HuH-7 (cell line): ENCODE measurements at regions not wholly inside any gene's neighbourhood (a gene's known extent, or its start where the extent isn't known, plus 50 kb on each side); places are given as distances from the start of the nearest gene placed in this dataset.
"Not testable (repeated sequence)": the region's sequence is repeated elsewhere in the genome, so short reads cannot be mapped to it uniquely, and the experiment has no call there.

Source experiments
- DNase-seq: peaks from one replicate; pipeline ENCODE4 v3.0.0; 2011; ENCODE audit warnings: low spot score

DNA sequence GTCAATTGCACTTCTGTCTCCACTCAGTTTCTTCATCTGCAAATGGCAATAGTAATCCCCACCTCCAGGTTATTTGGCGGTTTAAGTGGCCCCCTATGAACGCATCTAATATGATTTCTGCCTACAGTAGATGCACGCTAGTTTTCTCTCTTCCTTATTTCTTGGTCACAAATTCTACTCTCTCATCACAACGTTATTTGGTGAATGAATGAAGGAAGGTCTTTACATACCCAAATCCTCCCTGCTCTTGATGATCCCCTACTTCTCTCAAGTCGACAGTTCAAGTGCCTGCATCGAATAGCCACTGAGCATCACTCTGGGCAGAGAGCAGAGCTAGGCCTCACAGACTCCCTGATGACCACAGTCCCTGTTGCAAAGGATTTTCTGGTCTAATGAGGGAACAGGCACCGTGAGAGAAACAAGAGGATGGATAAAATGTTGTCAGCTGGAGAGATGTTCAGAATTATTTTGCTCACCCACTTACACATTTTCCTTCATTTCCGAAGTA is 181.2 kb upstream of the SMAD3 start:
- DNase-seq: no peak

DNA sequence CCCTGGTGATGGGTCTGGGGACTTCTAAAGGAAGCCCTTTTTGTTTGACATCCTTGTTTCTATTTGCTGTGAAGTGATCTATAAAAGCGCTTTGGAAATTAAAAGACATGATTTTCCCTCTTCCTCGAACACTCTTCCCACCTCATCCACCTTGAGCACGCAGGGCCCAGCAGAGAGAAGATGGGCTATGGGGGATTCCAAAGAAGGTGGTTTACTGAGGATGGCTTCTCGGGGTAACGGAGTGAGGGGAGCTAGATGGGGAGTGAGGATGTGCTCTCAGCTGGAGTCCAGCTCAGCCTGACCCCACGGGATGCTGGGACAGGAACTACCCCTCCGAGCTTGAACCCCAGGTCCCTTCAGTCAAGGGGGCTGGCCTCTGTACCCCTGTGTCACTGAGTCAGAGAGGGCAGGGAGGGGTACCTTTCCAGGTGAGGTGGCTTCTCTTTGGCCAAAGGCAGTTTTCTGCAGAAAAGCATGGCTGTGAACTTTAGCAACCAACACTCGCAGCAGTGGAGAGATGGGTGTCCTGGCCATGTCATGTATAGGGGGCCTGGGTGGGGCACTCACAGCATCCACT is 180.7 kb upstream of the SMAD3 start:
- DNase-seq: no peak

DNA sequence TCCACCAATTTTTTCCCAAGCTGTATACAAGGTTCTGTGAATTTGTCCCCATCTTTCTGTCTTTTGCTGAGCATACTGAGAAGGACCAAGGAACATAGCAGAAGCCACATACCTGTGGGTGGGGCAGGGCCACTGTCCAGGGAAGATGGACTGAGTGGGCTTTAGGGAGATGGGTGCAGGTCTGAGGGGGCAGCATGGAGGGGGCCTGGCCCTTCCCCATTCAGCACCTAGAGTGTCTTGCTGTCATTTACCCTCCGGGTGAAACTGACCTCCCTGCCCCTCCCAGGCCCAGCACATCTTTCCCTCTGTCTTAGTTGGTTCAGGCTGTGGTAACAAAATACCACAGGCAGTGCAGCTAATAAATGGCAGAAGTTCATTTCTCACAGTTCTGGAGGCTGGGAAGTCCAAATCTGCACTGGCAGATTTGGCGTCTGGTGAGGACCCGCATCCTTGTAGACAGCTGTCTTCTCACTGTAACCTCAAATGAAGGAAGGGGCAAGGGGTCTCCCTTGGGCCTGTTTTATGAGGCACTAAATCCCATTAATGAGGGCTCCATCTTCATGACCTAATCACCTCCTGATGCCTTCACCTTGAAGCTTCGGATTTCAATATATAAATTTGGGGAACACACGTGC is 180.0 kb upstream of the SMAD3 start:
- DNase-seq: no peak

DNA sequence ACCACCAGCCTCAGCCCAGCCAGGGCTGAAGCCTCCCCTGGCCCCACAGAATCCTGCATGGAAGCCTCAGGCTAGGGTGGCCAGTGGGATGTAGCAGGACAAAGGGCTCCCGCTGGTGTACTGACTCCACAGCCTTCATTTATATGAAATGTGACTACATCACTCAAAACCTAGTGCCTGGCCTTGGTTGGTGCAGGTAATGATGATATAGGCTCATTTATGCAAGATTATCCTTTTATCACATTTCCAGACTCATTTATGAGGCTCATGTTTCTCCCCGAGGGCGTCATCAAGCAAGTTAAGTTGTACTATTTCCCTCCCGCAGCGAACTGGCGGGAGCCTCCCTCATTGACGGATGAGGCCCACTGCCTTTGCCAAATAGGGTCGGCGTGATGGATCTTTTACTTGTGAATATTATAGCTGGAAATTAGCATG is 179.1 kb upstream of the SMAD3 start:
- no peak for DNase-seq

DNA sequence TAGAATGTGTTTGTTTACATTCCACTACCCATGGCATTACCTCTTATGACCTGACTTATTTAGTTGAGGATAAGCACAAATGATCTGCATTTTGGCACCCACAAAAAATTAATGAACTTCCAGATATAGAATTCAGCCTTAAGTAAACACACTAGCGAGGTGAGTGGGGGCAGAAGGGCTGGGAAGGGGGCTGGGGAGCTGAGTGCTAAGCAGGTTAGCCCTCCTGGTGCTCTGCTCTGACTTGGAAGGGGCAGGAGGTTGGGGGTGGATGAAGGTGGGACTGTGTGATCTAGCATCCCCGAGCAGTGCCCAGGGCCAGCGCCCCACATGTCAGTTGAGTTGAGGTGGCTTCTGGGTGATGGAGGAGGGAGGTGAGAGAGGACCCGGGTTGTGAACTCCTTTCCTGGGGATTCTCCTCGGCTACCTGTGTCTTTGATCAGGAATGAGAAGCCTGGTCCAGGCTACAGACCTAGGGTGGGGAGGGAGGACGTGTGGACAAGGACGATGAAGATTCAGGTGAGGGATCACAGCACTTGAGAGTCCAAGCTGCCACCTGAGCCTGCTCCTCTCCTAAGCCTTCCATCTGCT is 178.6 kb upstream of the SMAD3 start:
- no peak for DNase-seq

DNA sequence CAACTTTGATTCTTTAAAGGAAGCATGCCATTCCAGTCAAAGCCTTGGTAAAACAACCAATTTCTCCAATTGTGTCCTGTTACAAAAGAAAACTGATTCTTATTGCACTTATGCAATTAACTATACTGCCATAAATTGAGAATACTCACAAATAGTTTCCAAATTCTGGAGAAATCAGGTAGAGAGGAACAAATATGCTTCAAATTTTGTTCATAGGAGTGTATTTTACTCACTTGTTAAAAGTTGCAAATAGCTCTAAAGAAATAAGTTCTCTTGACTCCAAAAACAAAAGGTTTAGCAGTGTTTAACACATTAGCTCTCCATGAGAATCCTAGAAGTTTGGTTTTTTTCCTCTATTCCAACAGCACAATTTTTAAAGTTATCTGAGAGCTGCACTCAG is 176.1 kb upstream of the SMAD3 start:
- DNase-seq: not testable (repeated sequence)

DNA sequence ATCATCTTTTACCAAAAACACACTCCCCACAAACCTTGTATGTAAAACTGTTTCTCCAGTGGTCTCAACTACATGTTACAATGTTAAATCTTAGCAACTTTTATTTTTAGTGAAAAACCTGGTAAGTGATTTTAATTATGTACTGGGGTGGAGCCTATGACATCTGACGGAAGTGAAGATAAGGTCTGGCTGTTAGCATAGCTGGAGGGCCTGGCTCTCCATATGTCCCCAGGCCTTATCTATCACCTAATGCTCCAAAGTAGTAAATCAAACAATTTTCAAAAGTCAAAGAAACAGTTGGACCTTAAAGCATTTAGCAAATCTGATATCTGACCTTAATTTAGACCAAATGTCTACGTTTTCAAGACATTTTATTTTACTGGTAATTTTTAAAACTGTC is 173.6 kb upstream of the SMAD3 start:
- DNase-seq: no peak

DNA sequence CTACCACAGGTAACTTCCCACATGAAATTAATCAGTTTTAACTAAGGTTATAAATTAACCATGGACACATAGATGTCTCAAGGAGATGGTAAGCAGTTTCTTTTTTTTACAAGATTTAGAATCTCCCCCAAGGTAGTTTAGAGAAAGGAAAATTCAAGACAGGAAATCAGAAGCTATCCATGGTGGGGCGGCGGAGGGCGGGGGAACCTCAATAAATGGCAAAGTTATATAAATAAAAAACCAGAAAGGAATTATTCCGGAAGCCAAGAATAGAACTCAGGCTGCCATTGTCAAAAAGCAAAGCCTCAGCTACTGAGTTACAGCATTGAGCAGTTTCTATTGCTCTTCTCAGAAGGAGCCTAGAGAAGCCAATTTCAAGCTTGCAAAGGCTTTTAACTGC is 172.1 kb upstream of the SMAD3 start:
- no peak for DNase-seq

DNA sequence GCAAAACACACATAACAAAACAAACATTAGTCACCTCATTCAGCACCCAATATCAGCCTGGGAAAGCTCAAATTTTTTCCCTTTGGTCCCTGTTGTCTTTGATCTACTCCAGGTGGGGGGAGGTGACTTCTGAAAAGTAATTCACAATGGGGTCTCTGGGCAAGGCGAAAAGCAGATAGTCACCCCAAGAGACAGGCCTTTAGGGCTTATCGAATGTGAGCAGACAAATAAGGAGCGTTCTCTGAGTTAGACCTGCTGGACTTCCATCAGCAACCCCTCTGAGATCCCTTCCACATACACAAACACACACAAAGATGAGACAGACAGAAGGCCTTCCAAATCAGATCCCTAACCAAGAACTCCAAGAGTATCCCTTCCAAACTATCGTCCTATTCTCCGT is 171.0 kb upstream of the SMAD3 start:
- no peak for DNase-seq

DNA sequence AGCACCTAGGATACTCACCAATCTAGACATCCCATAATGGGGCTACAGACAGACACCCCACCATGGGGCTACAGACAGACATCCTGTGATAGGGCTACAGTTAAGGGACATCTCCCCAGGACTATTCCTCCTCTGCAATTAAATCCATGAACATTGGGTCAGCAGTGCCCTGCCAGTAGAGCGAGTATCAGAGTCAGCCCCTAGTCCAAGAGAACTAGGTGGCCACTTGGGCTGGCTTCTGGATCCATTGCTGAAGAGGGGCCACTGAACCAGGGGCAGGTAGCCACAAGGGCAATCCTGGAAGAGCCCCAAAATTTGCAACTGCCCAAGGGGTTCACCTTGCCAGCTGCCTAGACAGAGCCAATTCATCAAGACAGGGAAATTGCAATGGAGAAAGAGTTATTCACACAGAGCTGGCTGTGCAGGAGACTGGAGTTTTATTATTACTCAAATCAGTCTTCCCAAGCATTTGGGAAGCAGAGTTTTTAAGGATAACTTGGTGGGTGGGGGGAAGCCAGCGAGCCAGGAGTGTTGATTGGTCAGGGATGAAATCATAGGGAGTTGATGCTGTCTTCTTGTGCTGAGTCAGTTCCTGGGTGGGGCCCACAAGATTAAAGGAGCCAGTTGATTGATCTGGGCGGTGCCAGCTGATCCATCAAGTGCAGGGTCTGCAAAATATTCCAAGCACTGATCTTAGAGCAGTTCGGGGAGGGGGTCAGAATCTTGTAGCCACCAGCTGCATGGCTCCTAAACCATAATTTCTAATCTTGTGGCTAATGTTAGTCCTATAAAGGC is 170.2 kb upstream of the SMAD3 start:
- DNase-seq: no peak

DNA sequence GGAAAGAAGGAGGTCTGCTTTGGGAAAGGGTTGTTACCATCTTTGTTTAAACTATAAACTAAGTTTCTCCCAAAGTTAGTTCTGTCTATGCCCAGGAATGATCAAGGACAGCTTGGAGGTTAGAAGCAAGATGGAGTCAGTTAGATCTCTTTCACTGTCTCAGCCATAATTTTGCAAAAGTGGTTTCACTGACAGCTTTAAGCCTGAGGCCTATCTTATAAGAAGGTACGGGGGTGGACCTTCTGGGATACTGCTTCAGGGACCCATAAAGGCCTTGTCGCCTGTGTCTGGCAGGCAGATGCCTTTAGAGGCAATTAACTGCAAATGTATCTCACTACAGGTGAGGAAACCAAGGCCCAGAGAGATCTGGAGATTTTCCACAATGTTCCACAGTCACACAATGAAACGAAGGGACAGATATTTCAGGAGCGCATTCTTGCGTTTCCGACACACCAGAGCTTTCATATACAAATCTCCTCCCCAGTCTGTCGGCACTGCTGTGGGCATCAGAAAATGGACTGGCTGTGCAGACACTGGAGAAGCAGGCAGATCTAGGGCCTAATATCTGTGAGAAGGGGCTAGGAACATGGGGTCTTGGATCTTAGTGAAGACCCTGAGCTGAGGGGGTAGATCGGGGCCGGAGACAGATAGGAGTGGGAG is 169.5 kb upstream of the SMAD3 start:
- no peak for DNase-seq

DNA sequence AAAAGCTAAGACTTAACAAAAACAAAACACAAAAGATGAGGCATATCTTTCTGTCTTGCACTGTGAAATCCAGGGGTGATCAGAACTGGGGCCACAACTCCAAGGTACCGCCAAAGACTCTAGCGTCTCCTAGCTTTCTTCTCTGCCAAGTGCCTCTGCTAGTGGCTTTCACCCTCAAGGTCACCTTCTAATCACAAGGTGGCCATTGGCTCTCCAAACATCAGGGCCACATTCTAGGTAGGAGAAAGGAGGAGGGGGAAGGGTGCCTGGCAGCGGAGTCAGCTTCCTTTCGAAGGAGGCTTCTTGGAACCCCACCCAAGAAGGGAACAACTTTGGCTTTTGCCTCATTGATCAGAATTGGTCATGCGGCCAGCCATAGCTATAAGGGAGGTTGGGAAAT is 168.8 kb upstream of the SMAD3 start:
- no peak for DNase-seq

DNA sequence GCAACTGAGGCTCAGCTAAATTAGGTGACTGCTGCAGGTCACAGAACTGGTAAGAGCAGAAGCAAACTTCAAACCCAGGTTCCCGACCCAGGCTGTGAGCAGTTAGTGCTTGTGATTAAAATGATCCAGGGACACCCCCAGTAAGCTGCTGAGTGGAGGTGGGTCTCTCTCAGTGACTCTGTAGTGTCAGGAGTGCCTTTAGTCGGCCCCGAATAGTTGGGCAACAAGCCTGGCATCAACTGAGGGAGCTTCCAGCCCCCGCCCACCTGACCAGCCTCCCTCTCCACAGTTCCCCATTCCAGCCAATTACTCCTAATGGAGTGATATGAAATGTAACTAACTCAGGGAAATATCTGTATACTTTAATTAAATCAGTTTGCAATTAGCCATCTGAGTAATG is 168.0 kb upstream of the SMAD3 start:
- no peak for DNase-seq

DNA sequence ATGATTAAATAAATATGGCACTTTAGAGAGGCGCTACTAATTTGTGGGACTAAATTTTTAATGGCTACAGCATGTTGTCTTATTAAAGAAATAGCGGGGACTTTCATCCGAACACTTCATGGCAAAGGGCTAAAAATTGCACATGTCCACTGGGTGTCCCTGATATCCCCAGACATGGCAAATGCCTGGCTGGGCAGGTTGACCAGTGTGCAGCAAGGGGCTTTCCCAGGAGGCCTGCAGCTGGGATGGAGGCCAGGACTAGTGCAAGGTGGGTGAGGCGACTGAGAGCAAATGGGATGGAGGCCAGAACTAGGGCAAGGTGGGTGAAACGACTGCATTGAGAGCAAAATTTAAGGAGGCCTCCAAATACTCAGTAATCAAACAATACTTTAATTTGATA is 167.4 kb upstream of the SMAD3 start:
- no peak for DNase-seq

DNA sequence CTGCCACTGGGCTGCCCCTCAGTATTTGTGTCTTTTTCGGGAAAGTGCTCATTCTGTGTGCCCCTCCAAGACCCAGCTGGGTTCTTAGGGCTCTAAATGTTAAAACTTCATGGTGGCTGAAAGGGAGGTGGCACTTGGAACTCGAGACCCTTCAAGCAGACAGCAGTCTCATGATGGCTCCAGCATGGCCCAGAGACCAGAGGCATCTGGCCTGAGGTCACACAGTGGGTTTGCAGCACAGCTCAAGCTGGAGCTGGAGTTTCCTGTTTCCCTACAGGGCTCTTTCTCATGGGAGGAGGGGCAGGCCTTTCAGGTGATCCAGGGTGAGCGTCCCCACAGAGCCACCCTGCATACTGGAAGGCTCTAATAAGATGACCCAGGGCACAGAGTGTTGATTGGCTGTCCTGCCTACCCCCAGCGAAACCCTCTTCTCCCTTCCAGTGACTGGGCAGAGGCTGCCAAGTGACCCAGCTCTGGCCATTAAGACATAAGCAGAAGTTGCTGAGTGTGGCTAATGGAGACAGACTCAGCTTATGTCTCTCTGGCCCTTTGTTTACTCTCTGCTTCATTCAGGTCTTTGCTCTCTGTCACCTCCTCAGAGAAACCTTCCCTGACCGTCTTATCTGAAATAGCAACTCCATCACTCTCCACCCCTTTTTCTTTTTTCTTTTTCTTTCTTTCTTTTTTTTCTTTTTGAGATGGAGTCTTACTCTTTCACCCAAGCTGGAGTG is 166.6 kb upstream of the SMAD3 start:
- DNase-seq: no peak

DNA sequence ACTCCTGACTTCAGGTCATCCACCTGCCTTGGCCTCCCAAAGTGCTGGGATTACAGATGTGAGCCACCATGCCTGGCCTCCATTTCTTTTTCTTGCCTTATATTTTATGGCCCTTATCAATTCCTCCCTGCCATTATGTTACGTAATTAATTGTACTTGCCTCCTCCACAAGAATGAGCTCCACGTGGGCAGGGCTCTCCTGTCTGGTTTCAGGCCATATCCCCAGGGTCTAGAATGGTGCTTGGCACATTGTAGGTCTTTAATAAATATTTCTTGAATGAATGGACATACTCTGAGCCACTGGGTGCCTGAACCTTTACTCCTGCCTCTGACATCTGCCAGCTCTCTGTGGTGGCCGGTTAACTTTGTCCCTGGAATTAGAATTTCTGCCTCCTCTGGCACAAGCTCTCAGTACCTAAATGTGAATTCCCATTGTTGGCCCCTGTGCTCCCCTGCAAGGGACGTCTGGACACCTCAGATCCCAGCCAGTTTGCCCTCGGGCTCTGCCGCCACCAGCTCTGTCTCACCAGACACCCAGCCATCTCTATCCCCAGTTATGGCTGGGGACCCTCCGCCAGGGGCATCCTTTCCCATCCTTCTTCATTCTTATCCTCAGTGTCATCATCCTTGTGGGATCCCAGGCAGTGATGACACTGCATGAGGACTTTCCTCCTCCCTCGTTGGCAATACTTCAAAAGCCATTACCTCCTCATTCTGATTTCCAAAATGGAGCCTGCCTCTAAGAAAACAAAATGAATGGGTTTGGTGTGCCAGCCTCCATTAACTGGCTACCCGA is 165.6 kb upstream of the SMAD3 start:
- no peak for DNase-seq

DNA sequence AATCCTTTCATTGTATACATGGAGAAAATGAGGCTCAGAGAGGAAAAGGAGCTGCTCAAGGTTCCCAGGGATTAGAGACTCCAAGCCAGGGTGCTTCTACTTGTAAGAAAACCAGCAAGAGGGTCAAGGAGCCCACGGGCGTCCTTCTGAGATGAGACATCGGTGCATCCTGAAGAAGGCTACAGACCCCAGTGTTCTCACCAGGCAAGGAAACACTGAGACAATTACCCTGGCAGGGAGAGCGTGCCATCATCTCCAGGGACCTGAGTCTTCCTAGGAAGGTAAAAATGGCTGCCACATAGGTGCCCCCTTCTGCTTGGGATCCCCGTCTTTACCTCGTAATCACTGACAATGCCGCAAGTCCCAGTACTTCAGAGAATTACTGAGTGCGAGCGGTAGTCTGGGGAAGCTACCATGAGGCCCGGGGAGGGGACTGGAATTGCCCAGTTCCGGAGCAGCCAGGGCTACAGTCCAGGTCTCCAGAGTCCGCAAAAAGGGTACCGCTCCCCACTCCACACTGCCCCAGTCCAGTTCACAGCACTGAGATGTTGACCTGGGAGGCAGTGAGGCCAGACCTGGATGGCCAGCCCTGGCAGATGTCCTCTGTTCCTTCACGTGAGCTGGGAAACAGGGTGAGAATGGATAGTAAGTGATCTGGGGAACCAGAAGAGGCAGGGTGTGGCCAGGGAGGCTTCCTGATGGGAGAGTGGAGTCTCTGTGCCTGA is 164.7 kb upstream of the SMAD3 start:
- no peak for DNase-seq

DNA sequence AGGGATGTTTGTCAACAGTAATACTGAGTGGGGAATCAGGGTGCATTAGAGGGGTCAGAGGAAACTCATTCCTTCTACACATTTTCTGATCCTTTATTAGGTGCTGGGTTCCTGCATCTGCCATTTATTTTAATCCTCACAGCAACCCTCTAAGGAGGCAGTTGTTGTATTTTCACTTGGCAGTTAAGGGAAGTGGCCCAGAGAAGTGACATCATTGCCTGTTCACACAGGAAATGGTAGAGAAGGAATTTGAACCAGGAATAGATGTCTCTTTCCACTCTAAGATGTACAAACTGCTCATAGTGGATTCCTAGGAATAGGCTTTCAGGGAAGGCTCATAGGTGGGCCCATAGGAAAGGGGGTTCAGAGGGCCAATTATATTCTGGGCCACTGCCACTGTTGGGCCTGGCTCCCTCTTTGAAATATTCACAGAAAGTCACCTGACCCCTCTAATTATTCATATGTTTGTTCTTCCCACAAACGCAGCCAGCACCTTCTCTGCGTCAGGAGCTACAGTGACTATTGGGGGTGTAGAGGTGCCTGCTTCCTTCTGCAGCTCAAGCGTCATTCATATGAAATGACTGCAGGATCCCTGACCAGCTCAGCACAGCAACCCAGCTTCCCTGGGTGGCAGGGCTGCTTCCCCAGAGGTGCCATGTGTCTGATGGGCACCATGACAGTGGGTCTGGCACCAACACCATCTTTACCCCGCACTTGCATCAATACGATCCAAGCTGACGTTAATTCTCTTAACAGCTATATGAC is 163.9 kb upstream of the SMAD3 start:
- no peak for DNase-seq

DNA sequence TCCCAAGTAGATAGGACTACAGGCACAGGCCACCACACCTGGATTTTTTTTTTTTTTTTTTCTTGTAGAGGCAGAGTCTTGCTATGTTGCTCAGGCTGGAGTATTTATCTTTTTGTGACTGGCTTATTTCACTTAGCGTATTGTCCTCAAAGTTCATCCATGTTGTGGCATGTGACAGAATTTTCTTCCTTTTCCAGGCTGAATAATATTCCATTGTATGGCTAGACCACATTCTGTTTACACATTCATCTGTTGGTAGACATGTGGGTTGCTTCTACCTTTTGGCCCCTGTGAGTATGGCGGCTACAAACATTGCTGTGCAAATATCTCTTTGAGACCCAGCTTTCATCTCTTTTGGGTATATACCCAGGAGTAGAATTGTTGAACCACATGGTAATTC is 160.2 kb upstream of the SMAD3 start:
- no peak for DNase-seq
